ENCODE measurements at regions not wholly inside any gene's neighbourhood (a gene's known extent, or its start where the extent isn't known, plus 50 kb on each side); places are given as distances from the start of the nearest gene placed in this dataset.
"Not testable (repeated sequence)": the region's sequence is repeated elsewhere in the genome, so short reads cannot be mapped to it uniquely, and the experiment has no call there.

GRCh38 chr3:65126527-65127410, 439.0 kb upstream of the ADAMTS9 start:
- ATAC-seq (no peak), DNase-seq (ENCODE audit: low read depth, low spot score) (no peak)
- no peak overlapping the region for H3K9ac ChIP-seq (ENCODE audit: low read length)
- BruUV-seq (replicated peaks) = no TSS peak
- ChIA-PET POLR2A (no interaction called here), RAD21 (ENCODE audit: low non-redundant PET in 1 of 2, low total read pairs in 2 of 2, uncharacterized antibody in 2 of 2, unreplicated experiment in 2 of 2) (no interaction called here), CTCF (no interaction called here)
- H4K20me1 ChIP-seq (ENCODE audit: insufficient read depth) = no peaks in the 10 kb centered on the region
- no peak overlapping the region for H2AFZ ChIP-seq (ENCODE audit: low read depth, low read length, poor library complexity, severe bottlenecking)
- H3K36me3 ChIP-seq (ENCODE audit: control insufficient read depth in 1 of 2, insufficient read depth in 2 of 2, low read length in 2 of 2) = no peaks in the 10 kb centered on the region
- H3K9me2 ChIP-seq (ENCODE audit: insufficient read depth) = no peaks in the 10 kb centered on the region
- peaks cover 4% of the 10 kb centered on the region for H3K27me3 ChIP-seq (ENCODE audit: insufficient read depth, low read length)
- no peaks in the 10 kb centered on the region for H3K4me1 ChIP-seq (ENCODE audit: control insufficient read depth in 1 of 2, insufficient read depth in 2 of 2, low read length in 2 of 2)
- no peak overlapping the region for H3K4me2 ChIP-seq (ENCODE audit: low read length)
- no peak overlapping the region for H3K27ac ChIP-seq (ENCODE audit: low read depth, low read length)
- no peak overlapping the region for H3K4me3 ChIP-seq (replicated peaks in 1 of 2; ENCODE audit: low read depth in 1 of 2, low read length in 2 of 2)
- H3K79me2 ChIP-seq (ENCODE audit: insufficient read depth, low read length) = no peaks in the 10 kb centered on the region
- TF ChIP-seq ELF1 (IDR thresholded peaks at IDR 0.05; ENCODE audit: borderline replicate concordance, low read depth) (no peak), POLR2A (IDR thresholded peaks at IDR 0.05; ENCODE audit: borderline replicate concordance, extremely low read depth, insufficient read depth, insufficient read length) (no peak), RAD21 (IDR thresholded peaks at IDR 0.05; ENCODE audit: low read depth) (no peak), FOSL1 (IDR thresholded peaks at IDR 0.05; ENCODE audit: low read depth) (no peak), ZBTB33 (IDR thresholded peaks at IDR 0.05; ENCODE audit: extremely low read depth, insufficient replicate concordance, low read length) (no peak), MAX (IDR thresholded peaks at IDR 0.05) (no peak)
- H3K9me3 ChIP-seq (ENCODE audit: control insufficient read depth in 1 of 2, insufficient read depth in 1 of 2, low read depth in 1 of 2, low read length in 2 of 2) = no peaks in the 10 kb centered on the region
- intact Hi-C loops (cut with micrococcal nuclease) = no loop called here

- H3K9me3 ChIP-seq (ENCODE audit: control insufficient read depth in 1 of 2, insufficient read depth in 1 of 2, low read depth in 1 of 2, low read length in 2 of 2); DNase-seq (ENCODE audit: low read depth, low spot score); BruUV-seq (replicated peaks): not testable (repeated sequence)
Measured at GRCh38 chr3:65120156-65120555, 432.4 kb upstream of the ADAMTS9 start.

More at GRCh38 chr3:65120156-65120555, 432.4 kb upstream of the ADAMTS9 start:
- CTCF ChIA-PET; H3K9me2 ChIP-seq (ENCODE audit: insufficient read depth); intact Hi-C loops (cut with micrococcal nuclease); H3K27ac ChIP-seq (ENCODE audit: low read depth, low read length); H3K4me1 ChIP-seq (ENCODE audit: control insufficient read depth in 1 of 2, insufficient read depth in 2 of 2, low read length in 2 of 2); H3K4me2 ChIP-seq (ENCODE audit: low read length); H3K4me3 ChIP-seq (replicated peaks in 1 of 2; ENCODE audit: low read depth in 1 of 2, low read length in 2 of 2); POLR2A ChIA-PET; H3K36me3 ChIP-seq (ENCODE audit: control insufficient read depth in 1 of 2, insufficient read depth in 2 of 2, low read length in 2 of 2); ATAC-seq; H3K9ac ChIP-seq (ENCODE audit: low read length); H3K79me2 ChIP-seq (ENCODE audit: insufficient read depth, low read length); H4K20me1 ChIP-seq (ENCODE audit: insufficient read depth); H2AFZ ChIP-seq (ENCODE audit: low read depth, low read length, poor library complexity, severe bottlenecking); RAD21 ChIA-PET (ENCODE audit: low non-redundant PET in 1 of 2, low total read pairs in 2 of 2, uncharacterized antibody in 2 of 2, unreplicated experiment in 2 of 2): not testable (repeated sequence)
- peaks cover 11% of the 10 kb centered on the region; the same call in 1 of the 2 replicates for H3K27me3 ChIP-seq (ENCODE audit: insufficient read depth, low read length)
